Endothelial cell of umbilical vein (primary cell): ENCODE measurements at regions not wholly inside any gene's neighbourhood (a gene's known extent, or its start where the extent isn't known, plus 50 kb on each side); places are given as distances from the start of the nearest gene placed in this dataset.

Source experiments
- CTCF ChIP-seq, 2 donors: IDR thresholded peaks; 1 replicate in 1 of 2; 2 replicates in 1 of 2; pipeline ENCODE4 v1.5.1; 2011; ENCODE audit warnings: low read length in 2 of 2, mild to moderate bottlenecking in 2 of 2, moderate library complexity in 2 of 2, control low read depth in 1 of 2, inconsistent platforms in 1 of 2, low read depth in 1 of 2; ENCODE audit not compliant: insufficient read depth in 1 of 2; ENCODE audit errors: extremely low read depth in 1 of 2
- EZH2 ChIP-seq: IDR thresholded peaks from 2 replicates; pipeline ENCODE4 v1.6.1; 2012; ENCODE audit warnings: borderline replicate concordance, low read depth, mild to moderate bottlenecking, moderate library complexity, low read length, inconsistent platforms; ENCODE audit not compliant: severe bottlenecking
- FOS ChIP-seq: IDR thresholded peaks from 2 replicates; pipeline ENCODE4 v1.6.1; 2011; ENCODE audit warnings: mild to moderate bottlenecking, low read length, moderate library complexity, borderline replicate concordance; ENCODE audit not compliant: insufficient read depth
- JUN ChIP-seq: IDR thresholded peaks from 2 replicates; pipeline ENCODE4 v1.6.1; 2011; ENCODE audit warnings: borderline replicate concordance, low read depth; ENCODE audit not compliant: insufficient read length, insufficient read depth
- MAX ChIP-seq: IDR thresholded peaks from 2 replicates; pipeline ENCODE4 v1.6.1; 2011; ENCODE audit not compliant: insufficient read depth, insufficient read length
- MYC ChIP-seq: IDR thresholded peaks from one replicate; pipeline ENCODE4 v1.6.1; 2011; ENCODE audit warnings: mild to moderate bottlenecking, low read depth, low read length
- POLR2A ChIP-seq: IDR thresholded peaks from 2 replicates; pipeline ENCODE4 v1.6.1; 2012; ENCODE audit warnings: low read depth, mild to moderate bottlenecking, control low read depth, low read length
- POLR2AphosphoS5 ChIP-seq: IDR thresholded peaks from 2 replicates; pipeline ENCODE4 v1.6.1; 2012; ENCODE audit warnings: low read depth, mild to moderate bottlenecking, control low read depth, low read length, moderate library complexity; ENCODE audit not compliant: insufficient read depth

- TF ChIP-seq CTCF (IDR thresholded peaks at IDR 0.05; ENCODE audit: extremely low read depth in 1 of 2, insufficient read depth in 1 of 2, low read depth in 1 of 2, low read length in 2 of 2) = no peak
- TF ChIP-seq POLR2A = no peak
- no peak for TF ChIP-seq MAX
- TF ChIP-seq EZH2 = no peak
- TF ChIP-seq JUN = no peak
- no peak for TF ChIP-seq POLR2AphosphoS5
- no peak for TF ChIP-seq MYC
- TF ChIP-seq FOS = no peak
Observed at GRCh38 chr2:121998751-121999150, 243.3 kb downstream of the TSN start.
